Osteocyte (in vitro differentiated cells): ENCODE measurements at regions not wholly inside any gene's neighbourhood (a gene's known extent, or its start where the extent isn't known, plus 50 kb on each side); places are given as distances from the start of the nearest gene placed in this dataset.
"Not testable (repeated sequence)": the region's sequence is repeated elsewhere in the genome, so short reads cannot be mapped to it uniquely, and the experiment has no call there.

Experiments used
- DNase-seq: peaks from one replicate; pipeline ENCODE4 v3.0.0; 2021; ENCODE audit warnings: mixed read lengths; ENCODE audit not compliant: unreplicated experiment; ENCODE audit errors: extremely low spot score
- H3K27ac Mint-ChIP-seq: one replicate; pipeline ENCODE4 v1.8.0; 2021; ENCODE audit warnings: mild to moderate bottlenecking, mixed read lengths; ENCODE audit not compliant: unreplicated experiment
- H3K27me3 Mint-ChIP-seq: one replicate; pipeline ENCODE4 v1.8.0; 2021; ENCODE audit warnings: mixed read lengths; ENCODE audit not compliant: unreplicated experiment
- H3K36me3 Mint-ChIP-seq: one replicate; pipeline ENCODE4 v1.8.0; 2021; ENCODE audit warnings: mixed read lengths; ENCODE audit not compliant: unreplicated experiment
- H3K4me1 Mint-ChIP-seq: one replicate; pipeline ENCODE4 v1.8.0; 2021; ENCODE audit warnings: mixed read lengths; ENCODE audit not compliant: unreplicated experiment
- H3K4me3 Mint-ChIP-seq: one replicate; pipeline ENCODE4 v1.8.0; 2021; ENCODE audit warnings: mild to moderate bottlenecking, moderate library complexity, mixed read lengths; ENCODE audit not compliant: unreplicated experiment
- H3K9me3 Mint-ChIP-seq: one replicate; pipeline ENCODE4 v1.8.0; 2021; ENCODE audit warnings: mixed read lengths; ENCODE audit not compliant: unreplicated experiment
- CTCF ChIP-seq: fragments of 200-600 bp; sonication (generic); IDR thresholded peaks from 2 replicates; pipeline ENCODE4 v1.5.0; 2021; ENCODE audit warnings: antibody characterized with exemption, mild to moderate bottlenecking, moderate library complexity

GRCh38 chr7:51389952-51390351 lies 73.3 kb upstream of the COBL start:
- H3K27me3 Mint-ChIP-seq, H3K9me3 Mint-ChIP-seq, H3K36me3 Mint-ChIP-seq, DNase-seq, H3K27ac Mint-ChIP-seq, H3K4me3 Mint-ChIP-seq, H3K4me1 Mint-ChIP-seq: not testable (repeated sequence)

- not testable (repeated sequence) for H3K9me3 Mint-ChIP-seq, H3K4me3 Mint-ChIP-seq, H3K36me3 Mint-ChIP-seq, H3K4me1 Mint-ChIP-seq, H3K27me3 Mint-ChIP-seq, DNase-seq, H3K27ac Mint-ChIP-seq
These were observed 72.7 kb upstream of the COBL start for GRCh38 chr7:51389216-51389812.

GRCh38 chr7:51388241-51388640 lies 71.6 kb upstream of the COBL start:
- not testable (repeated sequence) for H3K4me1 Mint-ChIP-seq, H3K27ac Mint-ChIP-seq, DNase-seq, H3K27me3 Mint-ChIP-seq, H3K4me3 Mint-ChIP-seq, H3K9me3 Mint-ChIP-seq, H3K36me3 Mint-ChIP-seq

DNA sequence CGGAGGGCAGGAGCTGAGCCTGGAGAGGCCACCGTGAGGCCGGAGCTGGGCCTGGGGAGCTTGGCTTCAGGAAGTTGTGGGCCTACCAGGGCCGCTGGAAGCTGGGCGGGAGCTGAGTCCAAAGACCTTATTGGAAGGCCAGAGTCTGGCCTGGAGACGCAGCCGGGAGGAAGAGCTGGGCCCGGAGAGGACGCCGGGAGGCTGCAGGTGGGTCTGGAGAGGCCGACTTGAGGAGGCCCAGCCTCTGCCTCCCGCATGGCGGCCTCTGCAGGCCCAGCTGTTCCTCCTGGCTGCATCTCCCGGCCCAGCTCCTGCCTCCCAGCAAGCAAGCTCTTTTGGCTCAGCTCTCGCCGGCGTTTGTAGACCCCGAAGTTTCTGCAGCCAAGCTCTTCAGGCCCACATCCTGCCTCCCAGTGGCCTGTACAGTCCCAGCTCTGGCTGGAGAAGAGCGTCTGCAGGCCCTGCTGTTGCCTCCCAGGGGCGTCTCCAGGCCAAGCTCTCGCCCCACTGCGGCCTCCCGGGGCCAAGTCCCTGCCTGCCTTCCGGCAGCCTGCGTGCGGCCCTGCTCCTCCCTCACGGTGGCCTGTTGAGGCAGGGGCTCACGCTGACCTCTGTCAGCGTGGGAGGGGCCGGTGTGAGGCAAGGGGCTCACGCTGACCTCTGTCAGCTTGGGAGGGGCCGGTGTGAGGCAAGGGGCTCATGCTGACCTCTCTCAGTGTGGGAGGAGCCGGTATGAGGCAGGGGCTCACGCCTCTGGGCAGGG lies 70.4 kb upstream of the COBL start:
- not testable (repeated sequence) for H3K9me3 Mint-ChIP-seq, H3K27me3 Mint-ChIP-seq, DNase-seq, H3K27ac Mint-ChIP-seq, H3K4me1 Mint-ChIP-seq, H3K36me3 Mint-ChIP-seq, H3K4me3 Mint-ChIP-seq

GRCh38 chr7:51386184-51386583 lies 69.6 kb upstream of the COBL start:
- H3K4me1 Mint-ChIP-seq, H3K4me3 Mint-ChIP-seq, H3K9me3 Mint-ChIP-seq, DNase-seq, H3K36me3 Mint-ChIP-seq, H3K27me3 Mint-ChIP-seq, H3K27ac Mint-ChIP-seq: not testable (repeated sequence)

- not testable (repeated sequence) for H3K9me3 Mint-ChIP-seq, H3K4me1 Mint-ChIP-seq
These were observed 65.6 kb upstream of the COBL start for GRCh38 chr7:51382243-51382642.

DNA sequence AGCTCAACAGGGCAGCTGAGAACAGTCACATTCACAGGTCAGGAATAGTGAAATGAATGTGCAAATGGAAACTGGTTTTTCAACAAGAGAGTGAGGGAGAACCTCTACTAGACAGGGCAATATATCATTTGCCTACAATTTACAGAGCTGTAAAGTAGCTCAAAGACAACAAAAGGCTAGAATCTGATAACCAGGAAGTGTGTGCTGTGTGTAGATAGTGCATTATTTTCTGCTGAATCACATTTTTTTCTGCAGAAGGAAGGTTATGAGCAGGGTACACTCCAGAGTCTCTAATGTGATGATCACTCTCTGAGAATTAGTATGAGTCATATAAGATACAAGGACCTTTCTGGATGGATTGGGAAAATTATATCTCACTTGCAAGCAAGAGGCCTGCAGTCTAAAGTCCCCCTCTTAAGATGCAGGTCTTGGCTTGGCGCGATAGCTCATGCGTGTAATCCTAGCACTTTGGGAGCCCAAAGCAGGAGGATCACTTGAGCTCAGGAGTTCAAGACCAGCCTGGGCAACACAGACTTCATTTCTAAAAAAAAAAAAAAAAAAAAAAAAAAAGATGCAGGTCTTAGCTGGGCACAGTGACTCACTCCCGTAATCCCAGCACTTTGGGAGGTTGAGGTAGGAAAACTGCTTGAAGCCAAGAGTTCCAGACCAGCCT lies 59.9 kb upstream of the COBL start:
- TF ChIP-seq CTCF = no peak
- Mint-ChIP-seq H3K27me3 (no peaks in the 10 kb centered on the region), H3K4me3 (no peak overlapping the region), H3K9me3 (no peaks in the 10 kb centered on the region), H3K36me3 (no peaks in the 10 kb centered on the region), H3K4me1 (no peaks in the 10 kb centered on the region), H3K27ac (no peak overlapping the region)
- DNase-seq = no peak

More at GRCh38 chr7:51382243-51382642, 65.6 kb upstream of the COBL start:
- DNase-seq, H3K27ac Mint-ChIP-seq, H3K36me3 Mint-ChIP-seq, H3K4me3 Mint-ChIP-seq, H3K27me3 Mint-ChIP-seq: not testable (repeated sequence)

- TF ChIP-seq CTCF = no peak
- peaks cover 2% of the 10 kb centered on the region for H3K27me3 Mint-ChIP-seq
- H3K27ac Mint-ChIP-seq = no peak overlapping the region
- DNase-seq = no peak
- no peaks in the 10 kb centered on the region for H3K36me3 Mint-ChIP-seq
- no peak overlapping the region for H3K4me3 Mint-ChIP-seq
- H3K4me1 Mint-ChIP-seq = no peaks in the 10 kb centered on the region
- no peaks in the 10 kb centered on the region for H3K9me3 Mint-ChIP-seq
These were observed 58.3 kb upstream of the COBL start for GRCh38 chr7:51374936-51375335.

GRCh38 chr7:51373607-51374006 lies 57.0 kb upstream of the COBL start:
- not testable (repeated sequence) for H3K27ac Mint-ChIP-seq, H3K9me3 Mint-ChIP-seq, H3K27me3 Mint-ChIP-seq, H3K4me1 Mint-ChIP-seq, H3K4me3 Mint-ChIP-seq, DNase-seq, H3K36me3 Mint-ChIP-seq
